ENCODE measurements at regions not wholly inside any gene's neighbourhood (a gene's known extent, or its start where the extent isn't known, plus 50 kb on each side); places are given as distances from the start of the nearest gene placed in this dataset.

DNA sequence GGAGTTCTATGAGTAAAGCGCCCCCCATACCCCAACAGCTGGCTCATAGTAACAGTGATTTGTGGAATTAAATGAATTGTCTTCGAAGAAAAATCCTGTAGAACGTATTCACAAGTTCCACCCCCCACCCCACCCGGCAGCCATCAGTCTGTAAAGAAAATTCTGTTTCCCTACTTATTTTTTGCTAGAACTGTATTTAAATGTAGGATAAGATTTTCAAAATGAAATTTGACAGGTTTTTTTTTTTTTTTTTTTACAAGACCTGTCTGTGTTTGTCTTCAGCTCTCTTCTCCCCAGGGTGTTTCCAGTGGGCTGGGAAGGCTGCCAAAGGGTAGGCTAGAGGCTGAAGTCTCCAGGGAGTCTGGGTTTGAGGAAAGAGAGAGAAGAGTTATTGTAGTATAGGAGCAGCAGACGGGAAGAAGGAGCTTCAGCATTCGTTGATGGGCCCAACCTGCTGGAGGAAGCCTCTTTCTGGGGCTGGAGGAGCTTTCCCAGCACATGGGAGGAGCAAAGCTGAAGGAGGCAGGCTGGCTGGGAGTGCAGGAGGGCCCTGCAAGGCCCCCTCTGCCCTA, 130.6 kb upstream of the SEMA6D start:
- TF ChIP-seq POLR2A (IDR thresholded peaks at IDR 0.05; ENCODE audit: low read depth, low read length) = no peak
- TF ChIP-seq, protein P1, sequence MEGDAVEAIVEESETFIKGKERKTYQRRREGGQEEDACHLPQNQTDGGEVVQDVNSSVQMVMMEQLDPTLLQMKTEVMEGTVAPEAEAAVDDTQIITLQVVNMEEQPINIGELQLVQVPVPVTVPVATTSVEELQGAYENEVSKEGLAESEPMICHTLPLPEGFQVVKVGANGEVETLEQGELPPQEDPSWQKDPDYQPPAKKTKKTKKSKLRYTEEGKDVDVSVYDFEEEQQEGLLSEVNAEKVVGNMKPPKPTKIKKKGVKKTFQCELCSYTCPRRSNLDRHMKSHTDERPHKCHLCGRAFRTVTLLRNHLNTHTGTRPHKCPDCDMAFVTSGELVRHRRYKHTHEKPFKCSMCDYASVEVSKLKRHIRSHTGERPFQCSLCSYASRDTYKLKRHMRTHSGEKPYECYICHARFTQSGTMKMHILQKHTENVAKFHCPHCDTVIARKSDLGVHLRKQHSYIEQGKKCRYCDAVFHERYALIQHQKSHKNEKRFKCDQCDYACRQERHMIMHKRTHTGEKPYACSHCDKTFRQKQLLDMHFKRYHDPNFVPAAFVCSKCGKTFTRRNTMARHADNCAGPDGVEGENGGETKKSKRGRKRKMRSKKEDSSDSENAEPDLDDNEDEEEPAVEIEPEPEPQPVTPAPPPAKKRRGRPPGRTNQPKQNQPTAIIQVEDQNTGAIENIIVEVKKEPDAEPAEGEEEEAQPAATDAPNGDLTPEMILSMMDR (conservative IDR thresholded peaks at IDR 0.05; ENCODE audit: low read depth, low read length) = no peak
- TF ChIP-seq, protein P2, sequence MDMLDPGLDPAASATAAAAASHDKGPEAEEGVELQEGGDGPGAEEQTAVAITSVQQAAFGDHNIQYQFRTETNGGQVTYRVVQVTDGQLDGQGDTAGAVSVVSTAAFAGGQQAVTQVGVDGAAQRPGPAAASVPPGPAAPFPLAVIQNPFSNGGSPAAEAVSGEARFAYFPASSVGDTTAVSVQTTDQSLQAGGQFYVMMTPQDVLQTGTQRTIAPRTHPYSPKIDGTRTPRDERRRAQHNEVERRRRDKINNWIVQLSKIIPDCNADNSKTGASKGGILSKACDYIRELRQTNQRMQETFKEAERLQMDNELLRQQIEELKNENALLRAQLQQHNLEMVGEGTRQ (IDR thresholded peaks at IDR 0.05; ENCODE audit: low read depth, low read length) = no peak
- TF ChIP-seq RAD21 (IDR thresholded peaks at IDR 0.05; ENCODE audit: low read length) = no peak
- no peak for TF ChIP-seq CHD1 (IDR thresholded peaks at IDR 0.05; ENCODE audit: low read depth, low read length)
- no peak for TF ChIP-seq RFX5 (IDR thresholded peaks at IDR 0.05; ENCODE audit: low read depth, low read length)
- TF ChIP-seq CEBPB (IDR thresholded peaks at IDR 0.05; ENCODE audit: low read depth, low read length) = no peak
- no peak for TF ChIP-seq FOS (IDR thresholded peaks at IDR 0.05; ENCODE audit: low read depth, low read length)
- TF ChIP-seq MXI1 (IDR thresholded peaks at IDR 0.05; ENCODE audit: borderline replicate concordance, low read depth, low read length) = no peak
- no peak for TF ChIP-seq RCOR1 (IDR thresholded peaks at IDR 0.05; ENCODE audit: insufficient replicate concordance, low read length)
- no peak for TF ChIP-seq BHLHE40 (IDR thresholded peaks at IDR 0.05; ENCODE audit: low read depth, low read length)

All from IMR-90 (cell line).